KOPT-K1 (cell line): ENCODE measurements at regions not wholly inside any gene's neighbourhood (a gene's known extent, or its start where the extent isn't known, plus 50 kb on each side); places are given as distances from the start of the nearest gene placed in this dataset.
"Not testable (repeated sequence)": the region's sequence is repeated elsewhere in the genome, so short reads cannot be mapped to it uniquely, and the experiment has no call there.

Experiments
- H3K27ac ChIP-seq: fragments of 200-600 bp; sonication (generic); 2 replicates; pipeline ENCODE4 v1.5.1; 2016; ENCODE audit warnings: antibody characterized with exemption, mild to moderate bottlenecking, low read depth, low read length; ENCODE audit not compliant: poor library complexity, severe bottlenecking
- H3K36me3 ChIP-seq: fragments of 200-600 bp; sonication (generic); 2 replicates; pipeline ENCODE4 v1.5.1; 2017; ENCODE audit warnings: antibody characterized with exemption, mild to moderate bottlenecking, low read length, moderate library complexity; ENCODE audit not compliant: insufficient read depth
- H3K9me3 ChIP-seq: fragments of 200-600 bp; sonication (generic); 2 replicates; pipeline ENCODE4 v1.5.1; 2017; ENCODE audit warnings: antibody characterized with exemption, low read length, mild to moderate bottlenecking; ENCODE audit not compliant: insufficient read depth, poor library complexity, severe bottlenecking

DNA sequence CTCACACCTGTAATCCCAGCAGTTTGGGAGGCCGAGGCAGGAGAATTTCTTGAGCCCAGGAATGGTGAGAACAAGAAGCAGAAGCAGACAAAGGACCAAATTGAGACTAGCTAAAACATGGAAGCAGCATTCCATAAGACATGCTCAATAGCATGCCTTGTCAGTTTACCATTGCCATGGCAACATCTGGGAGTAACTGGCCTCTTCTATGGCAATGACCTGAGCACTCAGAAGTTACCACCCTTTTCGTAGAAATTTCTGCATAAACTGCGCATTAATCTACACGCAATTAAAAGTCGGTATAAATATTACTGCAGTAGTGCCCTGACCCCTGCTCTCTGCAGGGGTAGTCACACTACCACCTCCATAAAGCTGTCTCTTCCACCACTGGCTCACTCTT is 390.2 kb upstream of the USP9Y start:
- H3K36me3 ChIP-seq = no peaks in the 10 kb centered on the region
- H3K27ac ChIP-seq = no peak overlapping the region
- no peaks in the 10 kb centered on the region for H3K9me3 ChIP-seq

GRCh38 chrY:12327751-12328150 is 373.3 kb upstream of the USP9Y start:
- no peaks in the 10 kb centered on the region for H3K9me3 ChIP-seq
- no peak overlapping the region for H3K27ac ChIP-seq
- no peaks in the 10 kb centered on the region for H3K36me3 ChIP-seq

- H3K27ac ChIP-seq, H3K36me3 ChIP-seq, H3K9me3 ChIP-seq: not testable (repeated sequence)
These were observed 369.1 kb upstream of the USP9Y start for GRCh38 chrY:12331917-12332316.

GRCh38 chrY:12343211-12343610 is 357.8 kb upstream of the USP9Y start:
- Histone ChIP-seq H3K27ac (no peak overlapping the region), H3K9me3 (no peaks in the 10 kb centered on the region), H3K36me3 (no peaks in the 10 kb centered on the region)

DNA sequence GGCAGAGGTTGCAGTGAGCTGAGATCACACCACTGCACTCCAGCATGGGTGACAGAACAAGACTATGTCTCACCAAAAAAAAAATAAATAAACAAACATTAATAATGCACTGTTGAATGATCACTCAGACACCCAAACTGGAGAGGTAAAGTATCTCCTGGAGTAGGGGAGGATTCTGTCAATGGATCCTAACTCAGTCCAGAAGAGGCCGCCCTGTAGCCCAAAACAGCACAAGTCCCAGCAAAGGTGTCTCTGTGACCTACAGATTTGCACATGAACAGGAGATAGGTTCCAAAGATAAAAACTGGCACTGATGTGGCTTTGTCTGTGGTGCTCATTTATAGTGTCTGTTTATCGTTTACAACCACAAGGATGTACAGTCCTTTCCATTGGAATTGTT is 352.9 kb upstream of the USP9Y start:
- Histone ChIP-seq H3K27ac (no peak overlapping the region), H3K36me3 (no peaks in the 10 kb centered on the region), H3K9me3 (no peaks in the 10 kb centered on the region)

DNA sequence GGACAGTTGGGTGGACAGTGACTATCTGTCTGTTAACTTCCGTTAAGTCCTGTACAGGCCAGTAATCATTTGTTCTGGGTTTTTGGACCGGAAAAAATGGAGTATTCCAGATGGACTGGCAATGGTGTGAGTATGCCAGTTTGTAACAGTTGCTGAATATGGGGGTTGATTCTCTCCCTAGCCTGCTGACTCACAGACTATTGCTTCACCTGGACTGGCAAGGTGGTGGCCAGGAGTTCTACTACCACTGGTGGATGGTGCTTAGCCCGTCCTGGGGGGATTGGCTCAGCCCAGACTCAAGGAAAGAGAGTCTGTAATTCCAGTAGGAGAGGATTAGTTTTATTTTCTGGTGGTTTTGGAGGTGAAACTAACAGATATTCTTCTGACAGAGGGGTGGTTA is 343.8 kb upstream of the USP9Y start:
- H3K9me3 ChIP-seq = no peaks in the 10 kb centered on the region
- H3K36me3 ChIP-seq = no peaks in the 10 kb centered on the region
- no peak overlapping the region for H3K27ac ChIP-seq

DNA sequence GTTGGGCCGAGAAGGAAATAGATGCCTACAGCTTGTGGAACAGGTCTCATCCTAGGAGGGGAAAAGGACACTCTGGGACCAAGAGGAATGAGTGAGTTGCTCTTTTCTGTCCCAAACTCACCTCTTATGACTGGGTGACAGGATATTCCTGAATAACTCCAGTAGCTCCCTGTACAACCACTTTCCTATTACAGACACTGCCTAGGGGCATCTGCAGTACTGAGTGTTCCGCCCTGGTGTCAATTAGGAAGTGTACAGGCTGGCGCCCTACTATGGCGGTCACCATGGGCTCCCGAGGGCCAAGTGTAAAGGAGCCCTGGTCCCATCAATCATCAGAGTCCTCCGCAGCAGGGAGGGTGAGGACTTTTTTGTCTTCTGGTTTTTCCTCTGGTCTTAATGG is 343.4 kb upstream of the USP9Y start:
- H3K9me3 ChIP-seq = no peaks in the 10 kb centered on the region
- no peak overlapping the region for H3K27ac ChIP-seq
- no peaks in the 10 kb centered on the region for H3K36me3 ChIP-seq

- Histone ChIP-seq H3K9me3 (no peaks in the 10 kb centered on the region), H3K27ac (no peak overlapping the region), H3K36me3 (no peaks in the 10 kb centered on the region)
These were observed 342.7 kb upstream of the USP9Y start for GRCh38 chrY:12358337-12358736.

DNA sequence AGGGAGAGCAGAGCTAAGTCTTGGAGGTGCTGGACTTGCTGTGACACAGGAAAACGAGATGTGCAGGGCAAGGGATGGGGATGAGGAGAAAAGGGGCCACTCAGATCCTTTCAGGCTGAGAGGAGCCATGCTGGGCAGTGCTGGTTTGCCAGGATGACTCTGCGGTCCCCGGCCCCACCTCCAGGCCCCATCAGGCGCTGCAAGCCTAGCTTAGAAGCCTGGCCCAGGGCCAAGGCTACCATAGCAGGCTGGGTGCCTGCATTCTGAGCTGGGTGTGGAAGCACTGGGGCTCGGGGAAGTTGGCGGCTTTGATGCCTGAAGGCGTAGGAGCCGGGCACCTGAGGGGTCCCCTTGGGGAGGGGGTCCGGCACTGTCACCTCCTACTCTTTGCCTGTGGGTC is 341.2 kb upstream of the USP9Y start:
- Histone ChIP-seq H3K27ac (no peak overlapping the region), H3K36me3 (no peaks in the 10 kb centered on the region), H3K9me3 (no peaks in the 10 kb centered on the region)

GRCh38 chrY:12360496-12360895 is 340.5 kb upstream of the USP9Y start:
- Histone ChIP-seq H3K9me3 (no peaks in the 10 kb centered on the region), H3K36me3 (no peaks in the 10 kb centered on the region), H3K27ac (no peak overlapping the region)

GRCh38 chrY:12365311-12365910 is 335.6 kb upstream of the USP9Y start:
- no peaks in the 10 kb centered on the region for H3K36me3 ChIP-seq
- no peak overlapping the region for H3K27ac ChIP-seq

GRCh38 chrY:12374588-12374987 is 326.4 kb upstream of the USP9Y start:
- H3K9me3 ChIP-seq, H3K27ac ChIP-seq, H3K36me3 ChIP-seq: not testable (repeated sequence)

More at GRCh38 chrY:12365311-12365910, 335.6 kb upstream of the USP9Y start:
- no peaks in the 10 kb centered on the region for H3K9me3 ChIP-seq

GRCh38 chrY:12391655-12392559 is 309.1 kb upstream of the USP9Y start:
- H3K36me3 ChIP-seq, H3K9me3 ChIP-seq, H3K27ac ChIP-seq: not testable (repeated sequence)

- no peak overlapping the region for H3K27ac ChIP-seq
These were observed 307.8 kb upstream of the USP9Y start for GRCh38 chrY:12393190-12393589.

GRCh38 chrY:12395381-12396120 is 305.5 kb upstream of the USP9Y start:
- H3K36me3 ChIP-seq, H3K9me3 ChIP-seq, H3K27ac ChIP-seq: not testable (repeated sequence)

More at GRCh38 chrY:12393190-12393589, 307.8 kb upstream of the USP9Y start:
- H3K36me3 ChIP-seq = no peaks in the 10 kb centered on the region
- H3K9me3 ChIP-seq = no peaks in the 10 kb centered on the region
